Caco-2 (cell line): ENCODE measurements at regions not wholly inside any gene's neighbourhood (a gene's known extent, or its start where the extent isn't known, plus 50 kb on each side); places are given as distances from the start of the nearest gene placed in this dataset.
"Not testable (repeated sequence)": the region's sequence is repeated elsewhere in the genome, so short reads cannot be mapped to it uniquely, and the experiment has no call there.

Source experiments
- BruUV-seq: library from RNA; stranded (reverse); fragments of 400-500 nt; replicated peaks from 2 replicates; lab custom pipeline; 2021; lab: Mats Ljungman, UMichigan
- CTCF ChIA-PET: fragments of 300-600 bp; sonication (Branson Sonifier 250); formaldehyde crosslinking; loops from one replicate; lab custom pipeline; 2022; ENCODE audit warnings: antibody characterized with exemption; lab: Charles Lee
- POLR2A ChIA-PET: fragments of 300-600 bp; sonication (Branson Sonifier 250); formaldehyde crosslinking; loops from one replicate; lab custom pipeline; 2022; ENCODE audit warnings: antibody characterized with exemption; lab: Charles Lee
- DNase-seq, 2 experiments: peaks; one replicate each; pipeline versions ENCODE4 v3.0.0 to v3.0.0-alpha.2; 2020 to 2022
- H3K27me3 ChIP-seq: replicated peaks from 2 replicates; pipeline ENCODE4 v1.6.0; 2011; ENCODE audit warnings: low read length; ENCODE audit not compliant: control insufficient read depth, insufficient read depth
- H3K36me3 ChIP-seq: 2 replicates; pipeline ENCODE4 v1.5.1; 2011; ENCODE audit warnings: low read length; ENCODE audit not compliant: control insufficient read depth, insufficient read depth
- H3K4me1 ChIP-seq: fragments of 250-450 bp; sonication (Bioruptor Pico); 2 replicates; pipeline ENCODE4 v1.5.1; 2020; ENCODE audit warnings: mild to moderate bottlenecking
- H3K4me3 ChIP-seq: 2 replicates; pipeline ENCODE4 v1.5.1; 2011; ENCODE audit warnings: low read depth, mild to moderate bottlenecking, control low read depth, low read length
- H3K9me3 ChIP-seq: fragments of 250-450 bp; sonication (Bioruptor Pico); 2 replicates; pipeline ENCODE4 v1.5.1; 2020; ENCODE audit warnings: mild to moderate bottlenecking, moderate library complexity
- H3K27ac Mint-ChIP-seq: one replicate; pipeline ENCODE4 v1.8.0; 2022; ENCODE audit warnings: mixed read lengths; ENCODE audit not compliant: unreplicated experiment
- H3K27me3 Mint-ChIP-seq: one replicate; pipeline ENCODE4 v1.8.0; 2022; ENCODE audit warnings: mixed read lengths; ENCODE audit not compliant: insufficient read depth, unreplicated experiment
- H3K36me3 Mint-ChIP-seq: one replicate; pipeline ENCODE4 v1.8.0; 2022; ENCODE audit warnings: mild to moderate bottlenecking, mixed read lengths; ENCODE audit not compliant: insufficient read depth, unreplicated experiment
- H3K4me1 Mint-ChIP-seq: one replicate; pipeline ENCODE4 v1.8.0; 2022; ENCODE audit warnings: low read depth, mixed read lengths; ENCODE audit not compliant: unreplicated experiment
- H3K4me3 Mint-ChIP-seq: one replicate; pipeline ENCODE4 v1.8.0; 2022; ENCODE audit warnings: mild to moderate bottlenecking, moderate library complexity, mixed read lengths; ENCODE audit not compliant: unreplicated experiment
- H3K9me3 Mint-ChIP-seq: one replicate; pipeline ENCODE4 v1.8.0; 2022; ENCODE audit warnings: mixed read lengths; ENCODE audit not compliant: unreplicated experiment
- intact Hi-C: fragments of 100-400 bp; cut with micrococcal nuclease; formaldehyde crosslinking; loops from one replicate; pipeline ENCODE4 v1.10.0; 2022; ENCODE audit not compliant: unreplicated experiment
- TF ChIP-seq, protein P1 (sequence below), 2 experiments: fragments of 200-600 bp in 1 of 2; IDR thresholded peaks; 1 replicate in 1 of 2; 2 replicates in 1 of 2; pipeline versions ENCODE4 v1.5.1 to v1.8.0; 2011 to 2022; ENCODE audit warnings: antibody characterized with exemption in 1 of 2, control low read depth in 1 of 2, inconsistent platforms in 1 of 2, low read depth in 1 of 2, low read length in 1 of 2, mild to moderate bottlenecking in 1 of 2, moderate library complexity in 1 of 2; ENCODE audit not compliant: insufficient read depth in 1 of 2, severe bottlenecking in 1 of 2, unreplicated experiment in 1 of 2

DNA sequence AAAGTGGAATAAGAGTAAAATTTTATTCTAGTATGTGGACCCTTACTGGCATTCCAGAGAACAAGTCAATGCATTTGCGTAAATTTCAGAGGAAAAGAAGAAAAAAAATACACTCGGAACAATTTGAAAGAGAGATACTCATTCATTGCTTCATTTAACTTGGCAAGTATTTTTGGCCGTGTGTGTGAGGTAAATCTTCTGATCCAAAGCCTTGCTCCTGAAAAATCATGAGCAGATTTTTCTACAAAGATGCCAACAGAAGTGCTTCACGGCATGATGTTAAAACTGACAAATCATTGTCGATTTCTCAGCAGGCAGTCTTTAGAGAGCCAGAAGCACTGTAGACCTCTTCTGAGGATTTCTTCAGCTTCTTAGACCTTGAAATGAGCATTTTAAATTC is 194.0 kb downstream of the COX18 start:
- Mint-ChIP-seq H3K4me3 (no peak overlapping the region), H3K36me3 (no peaks in the 10 kb centered on the region), H3K9me3 (no peaks in the 10 kb centered on the region), H3K27me3 (peaks cover 4% of the 10 kb centered on the region), H3K27ac (no peak overlapping the region), H3K4me1 (no peaks in the 10 kb centered on the region)
- no peak overlapping the region for H3K4me3 ChIP-seq
- no TSS peak for BruUV-seq
- DNase-seq, result no peak
- TF ChIP-seq, protein P1, sequence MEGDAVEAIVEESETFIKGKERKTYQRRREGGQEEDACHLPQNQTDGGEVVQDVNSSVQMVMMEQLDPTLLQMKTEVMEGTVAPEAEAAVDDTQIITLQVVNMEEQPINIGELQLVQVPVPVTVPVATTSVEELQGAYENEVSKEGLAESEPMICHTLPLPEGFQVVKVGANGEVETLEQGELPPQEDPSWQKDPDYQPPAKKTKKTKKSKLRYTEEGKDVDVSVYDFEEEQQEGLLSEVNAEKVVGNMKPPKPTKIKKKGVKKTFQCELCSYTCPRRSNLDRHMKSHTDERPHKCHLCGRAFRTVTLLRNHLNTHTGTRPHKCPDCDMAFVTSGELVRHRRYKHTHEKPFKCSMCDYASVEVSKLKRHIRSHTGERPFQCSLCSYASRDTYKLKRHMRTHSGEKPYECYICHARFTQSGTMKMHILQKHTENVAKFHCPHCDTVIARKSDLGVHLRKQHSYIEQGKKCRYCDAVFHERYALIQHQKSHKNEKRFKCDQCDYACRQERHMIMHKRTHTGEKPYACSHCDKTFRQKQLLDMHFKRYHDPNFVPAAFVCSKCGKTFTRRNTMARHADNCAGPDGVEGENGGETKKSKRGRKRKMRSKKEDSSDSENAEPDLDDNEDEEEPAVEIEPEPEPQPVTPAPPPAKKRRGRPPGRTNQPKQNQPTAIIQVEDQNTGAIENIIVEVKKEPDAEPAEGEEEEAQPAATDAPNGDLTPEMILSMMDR (IDR thresholded peaks at IDR 0.05; ENCODE audit: insufficient read depth in 1 of 2, low read depth in 1 of 2, low read length in 1 of 2, severe bottlenecking in 1 of 2, unreplicated experiment in 1 of 2), result no peak
- ChIA-PET POLR2A (no interaction called here), CTCF (no interaction called here)
- intact Hi-C loops, result no loop called here
- no peaks in the 10 kb centered on the region for H3K27me3 ChIP-seq
- no peaks in the 10 kb centered on the region for H3K9me3 ChIP-seq
- no peaks in the 10 kb centered on the region for H3K36me3 ChIP-seq
- no peaks in the 10 kb centered on the region for H3K4me1 ChIP-seq

DNA sequence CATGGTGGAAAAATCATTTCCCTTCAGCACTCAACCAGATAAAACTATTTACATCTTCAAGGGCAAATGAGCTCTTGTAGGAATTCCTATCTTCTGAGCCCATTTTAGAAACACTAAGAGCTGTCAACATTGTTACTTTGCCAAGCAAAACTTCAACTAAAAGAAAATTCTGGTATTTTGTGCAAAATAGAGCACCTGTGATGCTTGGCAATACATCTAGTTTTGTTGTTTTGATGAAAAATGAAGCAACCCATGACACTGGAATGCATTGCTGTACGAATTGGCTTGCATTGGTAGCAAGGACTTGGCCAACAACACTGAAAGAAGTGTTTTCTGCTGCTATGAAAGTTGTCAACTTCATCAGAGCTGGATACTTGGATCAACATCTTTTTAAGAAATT is 194.4 kb downstream of the COX18 start:
- H3K4me3 Mint-ChIP-seq, result no peak overlapping the region
- BruUV-seq, result no TSS peak
- Histone ChIP-seq H3K4me3 (no peak overlapping the region), H3K27me3 (no peaks in the 10 kb centered on the region), H3K4me1 (no peaks in the 10 kb centered on the region), H3K36me3 (no peaks in the 10 kb centered on the region), H3K9me3 (no peaks in the 10 kb centered on the region)
- no peak for DNase-seq
- no peaks in the 10 kb centered on the region for H3K36me3 Mint-ChIP-seq
- H3K27ac Mint-ChIP-seq, result no peak overlapping the region
- intact Hi-C loops, result no loop called here
- no peaks in the 10 kb centered on the region for H3K9me3 Mint-ChIP-seq
- peaks cover 4% of the 10 kb centered on the region for H3K27me3 Mint-ChIP-seq
- POLR2A ChIA-PET, result no interaction called here
- H3K4me1 Mint-ChIP-seq, result no peaks in the 10 kb centered on the region
- TF ChIP-seq, protein P1 (IDR thresholded peaks at IDR 0.05; ENCODE audit: insufficient read depth in 1 of 2, low read depth in 1 of 2, low read length in 1 of 2, severe bottlenecking in 1 of 2, unreplicated experiment in 1 of 2), result no peak
- CTCF ChIA-PET, result no interaction called here

DNA sequence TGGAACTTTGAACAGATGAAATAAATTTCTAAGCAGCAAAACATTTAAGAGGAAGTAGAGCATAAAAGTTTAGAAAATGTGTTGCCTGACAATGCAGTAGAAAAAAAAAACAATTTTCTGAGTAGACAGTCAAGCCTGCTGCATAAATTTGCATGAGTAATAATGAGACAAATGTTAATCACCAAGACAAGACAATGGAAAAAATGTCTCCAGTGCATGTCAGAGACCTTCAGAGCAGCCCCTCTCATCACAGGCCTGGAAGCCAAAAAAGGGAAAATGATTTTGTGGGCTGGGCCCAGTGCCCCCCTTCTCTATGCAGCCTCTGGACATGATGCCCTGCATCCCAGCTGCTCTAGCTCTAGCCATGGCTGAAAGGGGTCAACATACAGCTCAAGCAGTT is 204.6 kb downstream of the COX18 start:
- Histone ChIP-seq H3K36me3 (no peaks in the 10 kb centered on the region), H3K4me3 (no peak overlapping the region), H3K4me1 (no peaks in the 10 kb centered on the region), H3K9me3 (no peaks in the 10 kb centered on the region), H3K27me3 (no peaks in the 10 kb centered on the region)
- H3K9me3 Mint-ChIP-seq, result no peaks in the 10 kb centered on the region
- POLR2A ChIA-PET, result no interaction called here
- TF ChIP-seq, protein P1 (IDR thresholded peaks at IDR 0.05; ENCODE audit: insufficient read depth in 1 of 2, low read depth in 1 of 2, low read length in 1 of 2, severe bottlenecking in 1 of 2, unreplicated experiment in 1 of 2), result no peak
- no peaks in the 10 kb centered on the region for H3K36me3 Mint-ChIP-seq
- no peak for DNase-seq
- CTCF ChIA-PET, result no interaction called here
- no peak overlapping the region for H3K4me3 Mint-ChIP-seq
- H3K27me3 Mint-ChIP-seq, result no peaks in the 10 kb centered on the region
- no TSS peak for BruUV-seq
- H3K4me1 Mint-ChIP-seq, result no peaks in the 10 kb centered on the region
- intact Hi-C loops, result no loop called here
- no peak overlapping the region for H3K27ac Mint-ChIP-seq

DNA sequence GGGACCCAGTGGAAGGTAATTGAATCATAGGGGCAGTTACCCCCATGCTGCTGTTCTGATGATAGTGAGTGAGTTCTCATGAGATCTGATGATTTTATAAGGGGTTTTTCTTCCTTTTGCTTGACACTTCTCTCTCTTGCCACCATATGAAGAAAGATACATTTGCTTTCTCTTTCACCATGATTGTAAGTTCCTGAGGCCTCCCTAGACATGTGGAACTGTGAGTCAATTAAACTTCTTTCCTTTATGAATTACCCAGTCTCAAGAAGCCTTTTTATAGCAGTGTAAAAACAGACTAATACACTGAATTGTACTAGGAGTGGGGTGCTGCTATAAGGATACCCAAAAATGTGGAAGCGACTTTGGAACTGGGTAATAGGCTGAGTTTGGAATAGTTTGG is 205.2 kb downstream of the COX18 start:
- H3K4me3 ChIP-seq, BruUV-seq, DNase-seq, intact Hi-C loops, CTCF ChIA-PET, H3K27me3 Mint-ChIP-seq, H3K4me3 Mint-ChIP-seq, H3K4me1 Mint-ChIP-seq, POLR2A ChIA-PET, H3K9me3 Mint-ChIP-seq, H3K4me1 ChIP-seq, H3K36me3 ChIP-seq, H3K27ac Mint-ChIP-seq, H3K27me3 ChIP-seq, H3K36me3 Mint-ChIP-seq, H3K9me3 ChIP-seq: not testable (repeated sequence)
